GM18909 (cell line): ENCODE measurements at regions not wholly inside any gene's neighbourhood (a gene's known extent, or its start where the extent isn't known, plus 50 kb on each side); places are given as distances from the start of the nearest gene placed in this dataset.

Source experiments
- ATAC-seq: cut with Tn5 transposase; IDR thresholded peaks from one replicate; pipeline ENCODE4 v1.9.1; 2021; ENCODE audit warnings: mild to moderate bottlenecking; ENCODE audit not compliant: unreplicated experiment, poor library complexity

DNA sequence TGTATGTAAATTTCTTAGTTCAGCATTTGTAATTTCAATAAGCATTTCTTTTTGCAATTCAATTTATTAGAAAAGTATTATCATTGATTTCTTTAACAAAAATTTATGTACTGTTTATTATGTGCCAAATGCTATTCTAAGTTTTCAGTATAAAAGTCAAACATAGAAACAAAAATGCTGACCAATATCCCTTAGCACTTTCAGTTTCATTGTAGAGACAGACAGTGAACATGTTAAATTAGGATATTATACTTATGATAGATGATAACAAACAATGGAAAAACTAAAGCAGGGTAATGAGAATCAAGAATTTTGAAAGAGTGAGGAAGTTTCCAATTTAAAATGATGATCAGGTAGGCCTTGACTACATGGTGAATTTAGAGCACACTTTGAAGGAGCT, 1106.0 kb downstream of the TAF11L14 start:
- peak; percentile 39 for ATAC-seq

DNA sequence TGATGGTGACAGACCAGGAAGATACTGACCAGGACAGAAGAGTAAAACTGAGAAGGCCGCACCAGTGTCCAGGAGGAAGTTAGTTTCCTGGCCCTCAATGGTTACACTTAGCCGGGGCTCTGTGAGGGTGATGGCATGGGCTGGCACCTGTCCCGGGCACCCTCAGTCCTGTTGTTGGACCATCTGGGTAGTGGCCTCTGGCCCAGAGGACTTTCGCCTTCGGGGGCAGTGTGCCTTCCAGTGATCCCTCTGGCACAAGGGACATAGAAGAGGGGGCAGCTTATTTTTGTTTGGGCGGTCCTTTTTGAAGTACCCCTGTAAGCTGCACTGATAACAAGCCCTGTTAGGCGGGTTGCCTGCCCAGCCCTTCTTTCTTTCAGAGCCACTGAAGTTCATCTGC, 1108.6 kb downstream of the TAF11L14 start:
- ATAC-seq = no peak

DNA sequence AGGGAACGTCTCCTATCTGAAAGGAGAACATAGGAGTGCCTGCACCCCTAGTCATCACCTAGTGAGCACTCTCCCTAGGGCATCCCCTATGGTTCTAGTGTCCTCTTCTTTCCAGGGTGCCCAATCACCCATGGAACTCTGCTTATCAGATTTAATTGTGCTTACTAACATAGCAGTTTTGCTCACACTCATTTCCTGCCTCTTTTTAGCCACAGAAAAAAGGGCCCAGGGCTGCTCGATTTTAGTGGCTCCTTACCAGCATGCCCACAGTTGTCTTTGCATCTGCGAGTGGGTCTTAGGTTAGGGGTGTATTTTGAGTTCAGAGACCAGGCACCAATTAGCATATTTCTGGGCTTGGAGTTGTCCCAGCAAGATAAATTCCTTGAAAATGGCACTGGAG, 1110.2 kb downstream of the TAF11L14 start:
- peak; percentile 4 for ATAC-seq

DNA sequence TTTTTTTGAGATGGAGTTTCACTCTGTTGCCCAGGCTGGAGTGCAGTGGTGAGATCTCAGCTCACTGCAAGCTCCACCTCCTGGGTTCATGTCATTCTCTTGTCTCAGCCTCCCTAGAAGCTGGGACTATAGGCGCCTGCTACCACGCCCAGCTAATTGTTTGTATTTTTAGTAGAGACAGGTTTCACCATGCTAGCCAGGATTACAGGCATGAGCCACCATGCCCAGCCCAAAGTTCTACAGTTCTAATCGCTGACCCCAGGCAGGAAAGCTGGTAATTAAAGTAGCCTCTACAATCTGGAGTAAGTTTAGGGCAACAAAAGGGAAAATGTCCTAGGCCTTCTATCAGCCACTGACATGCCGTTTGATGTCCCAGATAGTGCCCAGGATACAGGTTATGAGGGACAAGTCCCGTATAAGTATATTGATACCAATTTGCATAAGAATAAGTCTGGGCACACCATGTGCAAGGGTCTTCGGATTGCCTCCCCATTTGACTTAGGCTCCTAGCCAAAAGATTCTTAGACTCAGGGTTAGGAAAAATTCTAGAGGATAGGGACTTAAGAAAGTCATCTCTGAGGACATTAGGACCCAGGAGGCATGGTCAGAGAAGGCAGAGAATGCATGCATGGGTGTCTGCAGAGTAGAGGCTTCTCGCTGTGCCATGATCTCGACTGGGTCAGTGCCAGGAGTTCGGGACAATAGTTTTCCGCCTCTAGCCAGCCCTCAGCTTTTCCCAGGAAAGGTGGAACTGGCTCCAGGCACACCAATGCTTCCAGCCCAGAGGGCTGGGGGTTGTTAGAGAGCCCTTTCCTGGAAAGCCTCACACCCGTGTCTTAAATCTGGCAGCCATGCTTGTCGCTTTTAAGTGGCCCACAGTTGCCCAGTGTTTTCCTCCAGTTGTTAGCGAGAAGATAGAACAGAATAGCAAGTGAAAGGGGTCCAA, 1111.1 kb downstream of the TAF11L14 start:
- peak; percentile 38 for ATAC-seq

DNA sequence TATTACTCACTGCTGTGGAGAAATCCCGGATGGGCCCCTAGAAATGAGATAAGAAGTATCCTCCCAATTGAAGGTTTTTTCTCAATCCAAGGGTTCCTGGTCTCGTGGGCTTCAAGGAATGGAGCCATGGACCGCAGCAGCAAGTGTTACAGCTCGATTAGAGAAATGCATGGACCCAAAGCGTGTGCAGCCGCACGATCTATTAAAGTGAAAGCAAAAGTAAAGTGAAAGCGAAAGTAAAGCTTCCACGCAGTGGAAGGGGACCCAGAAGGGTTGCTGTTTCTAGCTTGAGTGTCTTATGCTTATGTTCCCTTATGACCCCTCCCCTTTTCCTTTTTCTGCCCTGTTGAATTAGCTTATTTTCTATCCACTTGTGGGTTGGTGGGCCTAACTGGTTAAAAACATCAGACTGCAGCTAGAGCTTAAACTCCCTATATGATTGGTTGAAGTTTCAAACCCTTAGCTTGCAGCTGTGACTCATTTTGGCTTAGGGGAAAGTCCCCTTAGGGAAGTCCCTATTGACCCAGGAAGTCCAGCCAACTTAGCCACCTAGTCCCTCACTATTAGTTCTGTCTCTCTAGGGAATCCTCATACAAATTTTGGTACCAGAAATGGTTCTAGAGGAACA, 1111.8 kb downstream of the TAF11L14 start:
- peak; percentile 81 for ATAC-seq

DNA sequence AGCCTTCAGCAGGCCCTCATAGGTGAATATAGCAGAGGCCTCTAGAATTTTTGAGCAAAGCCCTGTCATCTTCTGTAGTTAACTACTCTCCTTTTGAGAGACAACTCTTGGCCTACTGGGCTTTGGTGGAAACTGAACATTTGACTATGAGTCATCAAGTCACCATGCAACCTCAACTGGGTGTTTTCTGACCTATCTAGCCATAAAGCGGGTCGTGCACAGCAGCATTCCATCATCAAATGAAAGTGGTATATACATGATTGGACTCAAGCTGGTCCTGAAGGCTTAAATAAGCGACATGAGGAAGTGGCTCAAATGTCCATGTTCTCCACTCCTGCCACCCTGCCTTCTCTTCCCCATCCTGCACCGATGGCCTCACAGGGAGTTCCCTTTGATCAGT, 1115.5 kb downstream of the TAF11L14 start:
- peak; percentile 33 for ATAC-seq

DNA sequence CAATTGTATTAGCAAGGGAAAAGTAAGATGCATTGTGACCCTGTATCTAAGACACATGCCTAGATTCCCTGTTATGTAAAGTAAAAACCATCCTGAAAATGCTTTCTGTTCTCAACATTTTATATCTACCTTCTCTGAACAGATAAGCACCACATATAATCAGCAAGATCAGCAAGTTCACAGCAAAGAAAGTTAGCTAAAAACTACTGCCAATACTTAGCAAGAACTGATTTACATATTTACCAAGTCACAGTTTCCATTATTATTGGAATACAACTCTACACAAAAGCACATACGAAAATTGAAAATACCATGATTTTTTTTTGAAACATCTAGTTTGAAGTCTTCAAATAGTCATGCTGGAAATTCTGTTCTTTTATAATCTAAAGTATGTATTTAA, 1118.1 kb downstream of the TAF11L14 start:
- no peak for ATAC-seq

DNA sequence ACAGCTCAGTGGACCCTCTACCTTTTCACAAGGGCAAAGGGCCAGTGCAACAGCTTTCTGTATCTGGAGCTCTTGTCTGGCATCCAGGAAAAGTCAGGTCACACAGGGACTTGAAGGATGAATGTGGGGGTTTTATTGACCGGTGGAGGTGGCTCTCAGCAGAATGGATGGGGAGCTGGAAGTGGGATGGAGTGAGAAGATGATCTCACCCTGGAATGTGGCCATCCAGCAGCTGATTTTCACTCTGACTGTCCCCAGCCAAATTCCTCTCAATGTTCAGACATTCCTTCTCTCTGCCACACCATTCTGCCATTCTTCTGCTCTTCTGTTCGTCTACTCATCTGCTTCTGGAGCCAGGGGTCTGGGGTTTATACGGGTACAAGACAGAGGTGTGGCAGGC, 1119.9 kb downstream of the TAF11L14 start:
- ATAC-seq = no peak

DNA sequence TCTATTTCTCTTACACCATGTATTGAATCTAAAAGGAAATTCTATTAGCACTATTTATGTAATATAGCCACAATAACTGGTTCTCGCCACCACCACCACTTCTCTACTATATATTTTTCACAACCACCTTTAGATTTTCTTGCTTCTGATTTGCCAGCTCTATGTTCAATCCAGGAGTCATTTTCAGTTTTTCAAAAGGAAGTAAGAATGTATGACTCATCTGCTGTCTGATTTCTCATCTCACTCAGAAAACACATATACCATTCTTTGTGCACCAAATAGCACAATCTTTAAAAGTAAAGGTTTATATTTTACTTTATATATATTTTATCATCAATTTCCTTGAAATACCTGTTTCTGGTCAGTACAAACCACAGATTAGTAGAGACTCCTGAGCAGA, 1127.5 kb downstream of the TAF11L14 start:
- ATAC-seq = peak; percentile 80

DNA sequence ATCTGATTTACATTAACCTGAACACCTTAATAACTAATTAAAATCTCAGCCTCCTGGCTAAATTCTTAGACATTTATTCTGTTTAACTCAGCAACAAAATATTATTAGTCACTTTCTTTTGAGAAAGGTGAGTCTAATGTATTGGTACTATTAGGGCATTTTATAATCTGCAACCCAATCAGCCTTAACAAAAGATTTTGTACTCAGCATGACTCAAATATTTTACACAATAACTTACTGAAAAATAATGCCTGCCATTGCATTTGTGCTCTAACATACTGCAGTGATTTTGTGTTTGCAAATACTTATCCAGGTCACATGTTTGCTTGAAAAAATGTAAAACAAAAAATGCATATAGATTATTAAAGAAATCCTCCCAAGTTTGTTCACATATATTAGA, 1129.9 kb downstream of the TAF11L14 start:
- ATAC-seq = no peak

DNA sequence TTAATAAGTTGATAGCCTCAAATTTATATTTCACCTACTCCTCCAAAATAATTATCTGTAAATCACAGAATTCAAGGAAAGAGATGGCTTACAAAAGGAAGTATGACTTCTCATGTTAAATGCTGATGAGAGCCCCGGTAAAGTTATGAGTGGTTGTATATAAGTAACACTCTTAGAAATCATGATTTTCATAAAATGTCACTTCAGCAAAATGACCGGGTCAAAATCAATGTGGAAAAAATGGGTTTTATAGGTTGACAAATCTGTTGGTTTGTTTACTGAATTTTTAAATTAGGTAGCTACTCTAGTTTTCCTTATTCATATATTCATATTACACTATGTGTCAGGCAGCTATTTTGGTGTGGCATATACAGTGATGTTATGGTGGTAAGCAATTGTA, 1131.0 kb downstream of the TAF11L14 start:
- ATAC-seq = no peak

DNA sequence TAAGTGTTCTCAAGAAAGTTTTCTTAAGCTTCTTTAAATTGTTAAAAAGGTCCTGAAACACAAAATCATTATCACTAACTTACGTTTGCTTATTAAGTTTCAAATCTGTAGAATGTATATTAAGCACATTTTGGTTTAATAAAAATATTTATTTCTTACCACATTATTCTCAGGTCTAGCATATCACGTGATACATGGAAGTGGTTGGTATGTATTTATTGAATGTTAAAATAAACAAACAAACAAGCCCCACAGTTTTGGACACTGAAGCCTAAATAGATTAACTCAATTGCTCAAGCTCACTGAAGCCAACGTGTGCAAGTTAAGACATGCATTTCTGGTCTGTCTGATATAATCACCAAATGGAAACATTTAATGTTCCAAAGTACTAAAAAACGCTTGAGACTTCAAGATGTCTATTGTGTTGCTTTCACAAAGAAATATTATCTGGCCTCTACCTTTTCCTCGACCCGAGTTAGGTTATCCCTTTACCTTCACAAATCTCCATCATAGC, 1136.9 kb downstream of the TAF11L14 start:
- ATAC-seq = no peak

DNA sequence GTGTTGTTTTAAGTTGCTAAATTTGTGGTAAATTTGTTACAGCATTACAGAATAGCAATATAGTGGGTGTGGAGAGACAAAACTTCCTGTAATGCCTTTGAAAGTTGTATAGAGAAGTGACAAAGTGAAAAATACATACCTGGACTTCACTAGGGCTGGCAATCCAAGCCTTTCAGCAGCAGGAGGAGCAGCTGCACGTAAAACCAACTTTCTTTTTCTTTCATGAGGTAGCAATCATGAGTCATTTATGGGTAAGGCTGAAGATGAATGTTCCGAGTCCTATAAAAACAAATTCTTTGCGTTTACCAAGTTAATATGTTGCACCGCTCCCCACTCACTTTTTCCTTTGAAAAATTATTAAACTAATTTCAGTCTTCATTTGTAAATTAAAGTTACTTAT, 1138.2 kb downstream of the TAF11L14 start:
- ATAC-seq = no peak

DNA sequence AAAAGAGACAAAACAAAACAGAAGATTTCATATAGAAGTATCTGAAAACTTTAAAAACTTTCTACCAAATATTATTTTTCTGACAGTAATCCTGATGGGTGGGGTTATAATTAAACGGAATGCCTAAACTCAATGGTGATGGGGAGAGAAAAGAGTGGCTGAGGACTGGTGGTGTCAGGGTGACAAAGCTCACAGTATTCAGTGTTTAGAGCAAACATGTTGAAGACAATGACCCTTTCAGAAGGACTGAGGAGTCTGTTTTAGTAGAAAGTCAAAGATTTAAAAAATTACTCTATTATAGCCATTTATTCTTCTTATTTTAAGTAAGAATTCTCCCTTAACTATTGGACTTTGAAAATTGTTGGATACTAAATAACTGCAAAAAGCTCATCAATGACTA, 1144.0 kb downstream of the TAF11L14 start:
- no peak for ATAC-seq

DNA sequence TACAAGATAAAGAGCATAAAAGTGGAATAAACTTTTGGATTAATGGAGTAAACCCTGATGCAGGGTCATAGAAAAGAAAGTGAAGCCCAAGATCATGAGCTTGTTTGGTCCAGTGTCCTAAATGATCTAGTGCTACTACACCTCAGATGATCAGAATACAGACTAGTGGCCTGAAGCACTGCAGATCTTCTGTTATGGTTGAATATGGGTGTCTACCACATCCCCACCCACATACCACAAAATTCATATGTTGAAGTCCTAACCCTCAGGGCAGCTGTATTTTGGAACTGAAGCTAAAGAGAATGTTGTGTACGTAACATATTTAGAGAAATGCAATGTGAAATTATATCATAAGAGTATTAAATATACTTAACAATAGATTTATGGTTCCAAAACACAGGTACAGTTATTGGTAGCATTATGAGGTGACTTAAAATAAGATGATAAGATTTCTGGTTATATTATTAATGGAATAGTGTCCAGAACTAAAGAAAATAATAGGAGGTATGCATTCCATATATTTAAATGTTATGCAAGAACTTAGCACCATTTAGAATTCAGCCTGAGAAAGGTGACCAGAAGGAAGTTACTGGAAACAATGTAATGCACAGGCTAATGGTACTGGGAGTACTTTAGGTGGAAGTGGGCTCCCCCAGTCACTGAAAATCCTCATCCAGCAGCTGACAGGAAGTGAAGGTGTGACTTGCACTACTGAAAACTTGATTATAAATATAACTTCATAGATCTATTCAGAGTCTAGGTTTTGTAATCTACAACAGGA, 1155.1 kb downstream of the TAF11L14 start:
- no peak for ATAC-seq

DNA sequence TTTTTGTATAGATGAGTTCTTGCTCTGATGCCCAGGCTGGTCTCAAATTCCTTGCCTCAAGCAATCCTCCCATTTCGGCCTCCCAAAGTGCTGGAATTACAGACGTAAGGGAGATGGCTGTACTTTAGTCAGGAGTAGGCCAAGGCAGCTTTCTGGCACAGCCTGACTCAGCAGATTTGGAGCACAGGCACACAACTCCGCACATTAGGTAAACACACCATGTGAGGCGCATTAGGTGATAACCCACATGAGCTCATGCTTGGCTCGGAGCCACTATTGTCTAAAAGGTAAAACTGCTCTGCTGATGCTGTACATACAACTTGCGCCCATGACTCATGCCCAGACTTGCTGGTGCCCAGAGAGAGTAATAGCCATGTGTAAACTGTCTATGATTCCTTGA, 1157.9 kb downstream of the TAF11L14 start:
- no peak for ATAC-seq

DNA sequence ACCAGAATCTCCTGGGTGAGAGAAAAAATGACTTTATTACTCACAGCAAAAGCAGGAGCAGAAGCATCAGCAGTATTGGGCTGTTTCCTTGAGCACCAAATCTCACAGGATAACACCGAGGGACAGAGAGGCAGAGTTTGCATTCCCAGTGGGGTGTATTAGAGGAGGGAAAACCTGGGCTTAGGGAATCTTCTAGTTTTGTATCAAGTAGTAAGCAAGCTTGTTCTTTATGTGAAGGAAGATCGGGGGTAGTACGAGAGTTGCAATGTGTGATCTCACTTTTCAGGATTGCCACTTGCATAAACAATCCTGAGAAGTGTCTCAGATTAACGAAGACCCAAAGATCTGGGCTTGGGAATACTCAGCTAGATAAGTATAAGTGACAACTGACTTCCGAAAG, 1163.0 kb downstream of the TAF11L14 start:
- ATAC-seq = no peak

DNA sequence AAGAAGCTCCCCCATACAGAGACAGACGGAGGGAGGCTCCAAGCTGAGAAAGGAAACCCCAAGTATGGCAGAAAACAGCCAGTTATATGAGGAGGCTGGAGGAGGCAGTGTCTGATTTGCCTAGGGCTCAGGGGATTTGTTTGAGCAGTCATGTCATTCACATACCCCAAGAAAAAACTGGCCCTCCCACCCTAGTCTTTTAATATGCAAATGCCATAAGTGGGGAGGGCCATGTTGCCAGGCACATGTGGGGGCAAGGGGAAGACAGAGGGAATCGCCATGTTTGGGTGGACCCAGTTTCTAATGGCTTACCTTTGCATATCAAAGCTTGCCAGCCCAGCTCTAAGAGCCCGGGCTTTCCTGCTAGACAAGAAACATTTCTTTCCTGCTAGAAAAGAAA, 1163.8 kb downstream of the TAF11L14 start:
- no peak for ATAC-seq

DNA sequence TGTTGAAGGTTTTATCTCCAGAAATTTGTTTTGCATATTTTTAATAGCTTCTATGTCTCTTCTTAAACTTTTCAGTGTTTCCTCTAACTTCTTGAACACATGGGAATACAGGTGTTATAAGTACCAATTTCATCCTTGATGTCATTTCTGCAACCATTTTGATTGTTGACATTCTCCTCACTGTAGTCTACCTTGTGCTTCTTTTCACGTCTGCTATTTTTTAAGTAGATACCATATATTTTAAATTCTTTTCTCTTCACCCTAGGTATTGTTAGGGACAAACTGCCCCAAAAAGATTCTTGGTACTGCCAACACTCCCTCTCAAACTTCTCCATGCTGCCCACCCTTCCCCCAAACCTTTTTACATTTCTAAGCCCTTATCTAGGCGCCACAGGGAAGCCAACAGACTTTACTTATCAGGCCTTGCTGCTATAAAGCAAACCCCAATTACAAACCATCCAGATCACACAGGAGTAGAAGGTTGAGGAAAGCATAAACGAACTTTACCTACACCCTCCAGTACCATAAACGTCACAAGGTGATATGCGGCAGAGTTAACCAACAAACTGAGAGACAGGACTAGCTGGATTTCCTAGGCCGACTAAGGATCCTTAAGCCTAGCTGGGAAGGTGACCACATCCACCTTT, 1165.3 kb downstream of the TAF11L14 start:
- no peak for ATAC-seq

DNA sequence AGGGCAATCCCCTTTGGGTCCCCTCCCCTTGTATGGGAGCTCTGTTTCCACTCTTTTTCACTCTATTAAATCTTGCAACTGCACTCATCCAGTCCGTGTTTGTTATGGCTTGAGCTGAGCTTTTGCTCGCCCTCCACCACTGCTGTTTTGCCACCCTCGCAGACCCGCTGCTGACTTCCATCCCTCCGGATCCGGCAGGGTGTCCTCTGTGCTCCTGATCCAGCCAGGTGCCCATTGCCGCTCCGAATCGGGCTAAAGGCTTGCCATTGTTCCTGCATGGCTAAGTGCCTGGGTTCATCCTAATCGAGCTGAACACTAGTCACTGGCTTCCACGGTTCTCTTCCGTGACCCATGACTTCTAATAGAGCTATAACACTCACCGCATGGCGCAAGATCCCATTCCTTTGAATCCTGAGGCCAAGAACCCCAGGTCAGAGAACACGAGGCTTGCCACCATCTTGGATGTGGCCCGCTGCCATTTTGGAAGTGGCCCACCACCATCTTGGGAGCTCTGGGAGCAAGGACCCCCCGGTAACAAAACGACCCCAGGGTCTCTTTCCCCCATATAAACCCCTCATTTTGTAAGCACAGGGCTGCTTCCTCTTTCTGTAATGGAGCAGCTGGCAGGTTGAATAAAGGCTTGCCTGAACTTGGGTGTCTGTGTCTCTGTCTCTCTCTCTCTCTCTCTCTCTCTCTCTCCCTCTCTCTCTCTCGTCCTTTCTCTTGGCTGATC, 1166.2 kb downstream of the TAF11L14 start:
- no peak for ATAC-seq
